ENCODE measurements at regions not wholly inside any gene's neighbourhood (a gene's known extent, or its start where the extent isn't known, plus 50 kb on each side); places are given as distances from the start of the nearest gene placed in this dataset.

GRCh38 chr17:14813649-14814370 is 451.3 kb downstream of the PMP22 start:
- TF ChIP-seq CTCF (IDR thresholded peaks at IDR 0.05) (no peak), POLR2A (IDR thresholded peaks at IDR 0.05) (no peak)

All from uterus (tissue), 2 donors.